GM19238 (cell line): ENCODE measurements at regions not wholly inside any gene's neighbourhood (a gene's known extent, or its start where the extent isn't known, plus 50 kb on each side); places are given as distances from the start of the nearest gene placed in this dataset.
"Not testable (repeated sequence)": the region's sequence is repeated elsewhere in the genome, so short reads cannot be mapped to it uniquely, and the experiment has no call there.

Experiments
- DNase-seq: peaks from one replicate; pipeline ENCODE4 v3.0.0; 2011; ENCODE audit warnings: low spot score; ENCODE audit not compliant: insufficient read length

- DNase-seq, result no peak
These were observed 295.5 kb upstream of the ATXN7L3B start for GRCh38 chr12:74242088-74242487.

GRCh38 chr12:74245458-74245857 lies 292.2 kb upstream of the ATXN7L3B start:
- no peak for DNase-seq

GRCh38 chr12:74250891-74251290 lies 286.7 kb upstream of the ATXN7L3B start:
- no peak for DNase-seq

DNA sequence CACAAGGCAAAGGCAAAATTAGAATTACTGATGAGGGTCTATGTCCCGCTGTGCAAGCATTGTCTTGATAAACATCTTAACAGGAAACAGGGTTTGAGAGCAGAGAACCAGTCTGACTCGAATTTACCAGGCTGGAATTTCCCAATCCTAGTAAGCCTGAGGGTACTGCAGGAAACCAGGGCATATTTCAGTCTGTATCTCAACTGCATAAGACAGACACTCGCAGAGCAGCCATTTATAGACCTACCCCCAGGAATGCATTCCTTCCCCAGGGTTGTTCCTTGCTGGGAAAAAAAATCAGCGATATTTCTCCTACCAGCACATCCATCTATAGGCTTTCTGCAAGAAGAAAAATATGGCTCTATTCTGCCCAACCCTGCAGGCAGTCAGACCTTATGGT lies 283.8 kb upstream of the ATXN7L3B start:
- not testable (repeated sequence) for DNase-seq

- DNase-seq, result no peak
These were observed 282.9 kb upstream of the ATXN7L3B start for GRCh38 chr12:74254784-74255183.

DNA sequence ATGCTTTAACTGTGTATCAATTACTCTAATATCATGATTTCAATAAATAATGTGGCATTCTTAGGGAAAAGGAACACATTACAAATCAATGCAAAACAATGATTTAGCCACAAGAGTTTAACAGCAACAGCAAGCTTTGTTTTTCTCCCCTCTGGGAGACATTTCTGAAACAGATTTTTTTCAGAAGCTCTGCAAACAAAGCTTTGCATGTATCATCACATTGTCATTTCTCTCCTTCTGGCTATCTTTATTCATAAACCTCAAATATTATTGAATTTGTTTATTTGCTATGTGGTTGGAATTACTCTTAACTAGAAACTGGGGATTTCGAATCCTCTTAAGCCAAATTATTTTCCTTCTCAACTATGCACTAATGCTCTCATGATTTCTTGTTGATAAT lies 278.4 kb upstream of the ATXN7L3B start:
- DNase-seq, result no peak

GRCh38 chr12:74264692-74265091 lies 272.9 kb upstream of the ATXN7L3B start:
- DNase-seq, result no peak

GRCh38 chr12:74269355-74269754 lies 268.3 kb upstream of the ATXN7L3B start:
- not testable (repeated sequence) for DNase-seq

- DNase-seq, result no peak
These were observed 257.4 kb upstream of the ATXN7L3B start for GRCh38 chr12:74280156-74280655.

- DNase-seq, result not testable (repeated sequence)
These were observed 256.0 kb upstream of the ATXN7L3B start for GRCh38 chr12:74281401-74282180.

- DNase-seq, result no peak
These were observed 254.0 kb upstream of the ATXN7L3B start for GRCh38 chr12:74283646-74284045.

DNA sequence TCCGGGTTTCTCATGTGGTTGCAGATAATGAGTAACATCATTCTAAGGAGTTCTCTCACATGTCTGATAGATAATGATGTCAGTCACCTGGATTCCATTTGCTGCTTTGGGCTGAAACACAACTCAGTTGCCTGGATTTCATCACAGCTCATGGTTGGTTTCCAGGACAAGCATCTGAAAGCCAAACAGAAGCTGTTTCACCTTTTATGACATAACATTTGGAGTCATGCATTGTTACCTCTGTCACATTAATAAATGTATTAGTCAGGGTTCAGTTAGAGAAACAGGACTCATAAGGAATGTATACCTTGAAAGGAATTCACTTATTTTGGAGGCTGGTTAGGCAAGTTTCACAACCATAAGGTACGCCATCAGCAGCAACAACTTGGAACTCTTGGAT lies 251.9 kb upstream of the ATXN7L3B start:
- DNase-seq, result no peak

DNA sequence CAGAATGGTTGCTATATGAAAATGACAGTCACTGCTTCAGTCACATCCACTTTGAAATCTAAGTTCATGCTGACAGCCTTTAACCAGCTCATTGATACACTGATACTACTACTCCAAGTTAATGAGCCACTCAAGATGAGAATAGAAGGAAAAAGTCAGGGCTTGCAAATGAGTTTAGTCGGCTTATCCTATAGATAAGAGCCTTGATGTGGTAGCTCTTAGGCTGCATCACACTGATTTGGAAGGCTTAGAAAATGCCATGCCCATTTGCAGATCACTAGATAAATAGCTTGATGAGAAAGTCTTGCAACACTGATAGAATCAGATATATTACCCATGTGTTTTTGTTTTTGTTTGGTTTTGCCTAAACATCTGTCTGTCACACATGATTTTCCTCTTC lies 251.4 kb upstream of the ATXN7L3B start:
- no peak for DNase-seq

DNA sequence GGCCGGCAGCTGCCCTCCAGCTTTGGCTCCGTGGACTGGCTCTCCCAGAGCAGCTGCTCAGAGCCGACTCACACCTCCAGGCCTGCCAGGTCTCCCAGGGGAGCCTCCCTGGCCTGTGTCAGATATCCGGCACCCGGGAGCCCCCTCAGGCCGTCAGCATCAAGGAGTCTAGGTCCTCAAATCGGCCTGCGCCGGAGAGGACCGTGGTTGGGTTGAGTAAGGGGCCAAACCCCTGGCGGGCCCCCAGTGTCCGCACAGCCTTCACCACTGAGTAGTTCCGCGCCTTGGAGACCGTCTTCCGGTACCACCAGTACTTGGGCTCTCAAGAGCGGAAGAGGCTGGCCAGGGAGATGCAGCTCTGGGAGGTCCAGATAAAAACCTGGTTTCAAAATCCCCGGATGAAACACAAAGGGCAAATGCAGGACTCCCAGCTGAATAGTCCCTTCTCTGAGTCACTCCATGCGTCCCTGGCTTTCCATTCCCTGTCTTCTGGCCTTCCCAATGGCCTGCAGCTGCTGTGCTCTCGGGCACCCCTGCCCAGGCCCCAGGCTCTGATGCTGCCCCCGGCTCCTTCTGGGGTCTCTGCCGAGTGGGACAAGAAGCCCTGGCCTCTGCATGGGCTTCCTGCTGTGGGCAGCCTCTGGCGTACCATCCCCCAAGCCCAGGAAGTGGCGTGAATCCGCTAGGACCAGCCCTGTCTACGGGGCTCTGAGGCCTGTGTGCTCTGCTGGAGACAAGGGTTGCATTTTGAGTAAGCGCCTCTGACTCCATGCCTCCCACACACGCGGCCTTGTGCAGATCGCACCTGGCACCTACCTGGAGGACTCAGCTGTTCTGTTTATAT lies 245.1 kb upstream of the ATXN7L3B start:
- DNase-seq, result no peak

DNA sequence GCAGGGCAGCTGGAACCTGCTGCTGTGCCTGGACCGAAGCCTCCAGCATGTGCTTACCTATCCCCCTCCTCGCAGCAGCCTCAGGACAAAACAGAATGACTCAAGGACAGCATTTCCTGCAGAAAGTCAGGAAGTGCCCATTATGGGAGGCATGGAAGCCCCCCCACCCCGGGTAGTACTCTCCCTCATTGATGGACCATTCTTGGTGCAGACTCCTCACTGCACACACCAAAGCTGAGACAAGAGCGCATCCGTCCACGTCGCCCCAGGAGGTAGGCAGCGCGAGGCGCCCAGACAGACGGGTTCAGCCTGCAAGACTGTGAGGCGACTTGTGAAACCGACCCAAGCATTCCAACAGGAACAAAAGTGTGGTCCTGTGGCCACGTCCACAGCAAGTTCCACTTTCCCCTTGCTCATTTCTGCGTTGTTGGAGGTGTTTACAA lies 243.9 kb upstream of the ATXN7L3B start:
- no peak for DNase-seq

GRCh38 chr12:74317078-74317601 lies 220.5 kb upstream of the ATXN7L3B start:
- no peak for DNase-seq

DNA sequence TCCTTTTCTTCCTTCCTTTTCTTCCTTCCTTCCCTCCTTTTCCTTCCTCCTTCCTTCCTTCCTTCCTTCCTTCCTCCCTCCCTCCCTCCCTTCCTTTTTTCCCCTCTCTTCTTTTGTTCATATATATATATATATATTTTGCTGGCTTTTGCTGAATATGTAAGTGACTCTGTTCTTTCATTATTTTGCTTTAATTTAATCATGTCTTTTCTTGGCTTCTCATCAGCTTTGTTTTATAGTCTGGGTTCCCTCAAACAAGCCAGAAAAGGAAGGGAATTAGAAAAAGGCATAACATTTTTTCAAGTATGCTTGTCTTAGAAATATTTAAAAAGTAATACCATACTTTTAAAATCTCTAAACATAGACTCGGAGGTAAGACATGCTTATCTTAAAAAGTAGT lies 219.9 kb upstream of the ATXN7L3B start:
- DNase-seq, result no peak

DNA sequence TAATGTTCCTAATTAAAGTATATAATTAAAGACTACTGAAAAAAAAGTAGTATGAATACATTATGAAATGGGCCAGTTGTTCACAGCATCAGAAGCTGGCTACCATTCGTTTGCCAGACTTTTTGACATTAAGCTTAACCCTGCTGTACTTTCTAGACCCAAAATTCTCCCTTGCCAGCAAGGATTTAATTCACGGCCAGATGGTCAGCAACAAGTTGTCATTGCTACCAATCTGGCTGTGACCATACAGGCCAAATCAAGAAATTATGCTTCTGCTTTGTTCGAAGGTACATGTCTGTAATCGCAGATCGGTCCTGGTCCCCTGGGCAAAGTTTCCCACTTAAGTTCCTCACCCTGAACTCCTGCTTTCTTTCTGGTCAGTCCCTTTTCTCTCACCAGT lies 217.7 kb upstream of the ATXN7L3B start:
- no peak for DNase-seq

DNA sequence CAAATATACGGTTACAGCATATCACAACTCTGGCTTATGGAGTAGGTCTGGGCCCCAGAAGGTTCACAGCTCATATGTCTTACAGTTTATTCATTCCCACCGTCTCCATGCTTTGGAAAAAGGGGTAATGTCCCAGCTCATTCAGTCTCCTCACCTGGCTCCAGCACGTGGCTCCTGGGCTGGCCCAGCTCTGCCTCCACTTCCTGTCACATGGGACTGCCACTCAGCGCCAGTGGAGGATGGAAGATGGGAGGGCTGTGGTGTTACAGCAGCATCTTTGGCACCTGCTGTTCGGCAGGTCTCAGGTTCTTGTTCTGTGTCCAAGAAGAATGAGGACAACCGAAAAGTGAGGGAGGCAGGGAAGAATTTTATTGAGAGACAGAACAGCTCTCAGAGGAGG lies 216.3 kb upstream of the ATXN7L3B start:
- no peak for DNase-seq

GRCh38 chr12:74322792-74323191 lies 214.8 kb upstream of the ATXN7L3B start:
- no peak for DNase-seq

DNA sequence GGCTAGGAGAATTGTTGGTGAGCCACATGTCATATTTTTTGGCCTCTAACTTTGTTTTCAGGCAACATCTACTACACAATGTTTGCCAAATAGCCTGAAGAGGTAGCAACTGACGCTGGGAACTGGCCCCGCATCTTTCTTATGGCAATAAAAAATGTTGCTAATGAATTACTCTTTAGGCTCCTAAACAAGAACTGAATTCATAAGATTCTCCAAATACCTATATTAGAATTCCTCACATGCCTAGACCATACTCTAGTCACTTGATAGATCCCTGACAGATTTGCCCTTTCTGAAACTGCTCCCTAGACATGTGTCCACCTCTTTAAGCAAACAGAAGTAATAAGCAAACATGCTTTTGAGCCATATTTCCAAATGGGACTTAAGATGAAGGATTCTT lies 209.0 kb upstream of the ATXN7L3B start:
- DNase-seq, result no peak

DNA sequence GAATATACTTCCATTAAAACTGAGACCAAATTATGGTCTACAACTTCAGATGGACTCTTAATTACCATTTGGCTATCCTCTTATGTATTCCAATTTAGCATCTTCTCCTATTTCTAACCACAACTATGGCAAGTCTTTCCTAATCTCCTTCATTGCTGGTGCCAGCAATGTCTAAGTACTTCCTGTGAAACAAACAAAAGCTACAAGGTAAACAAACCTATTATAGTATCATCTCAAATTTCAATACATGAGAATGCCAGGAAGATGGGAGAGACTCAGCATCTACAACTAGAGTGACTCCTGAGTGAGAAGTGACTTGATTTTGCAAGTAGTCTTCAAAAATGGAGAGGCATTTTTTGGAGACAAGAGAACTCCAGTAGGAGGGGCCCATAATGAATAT lies 202.9 kb upstream of the ATXN7L3B start:
- no peak for DNase-seq
